ENCODE measurements at regions not wholly inside any gene's neighbourhood (a gene's known extent, or its start where the extent isn't known, plus 50 kb on each side); places are given as distances from the start of the nearest gene placed in this dataset.

- DNase-seq = no peak
Observed at GRCh38 chr16:64892835-64893785, 228.8 kb downstream of the CDH11 start.

GRCh38 chr16:64889446-64889845, 232.4 kb downstream of the CDH11 start:
- DNase-seq = no peak

DNA sequence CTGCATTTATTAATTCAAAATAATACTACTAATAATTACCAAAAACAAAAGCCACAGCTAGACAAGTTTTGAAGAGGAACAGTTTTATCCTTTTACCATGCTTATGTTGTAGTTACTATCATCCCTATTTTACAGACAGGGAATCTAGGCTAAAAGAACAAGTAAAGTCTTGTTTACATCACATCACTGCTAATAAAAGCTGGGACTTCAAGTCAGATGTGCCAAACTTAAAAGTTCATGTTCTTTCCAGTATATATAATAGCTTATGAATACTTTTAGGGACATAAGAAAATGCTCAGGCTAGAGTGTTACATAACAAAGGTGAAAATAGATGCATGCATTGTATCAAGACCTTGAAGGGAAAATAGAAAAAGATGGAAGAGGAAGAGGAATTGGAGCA, 234.2 kb downstream of the CDH11 start:
- DNase-seq = no peak

DNA sequence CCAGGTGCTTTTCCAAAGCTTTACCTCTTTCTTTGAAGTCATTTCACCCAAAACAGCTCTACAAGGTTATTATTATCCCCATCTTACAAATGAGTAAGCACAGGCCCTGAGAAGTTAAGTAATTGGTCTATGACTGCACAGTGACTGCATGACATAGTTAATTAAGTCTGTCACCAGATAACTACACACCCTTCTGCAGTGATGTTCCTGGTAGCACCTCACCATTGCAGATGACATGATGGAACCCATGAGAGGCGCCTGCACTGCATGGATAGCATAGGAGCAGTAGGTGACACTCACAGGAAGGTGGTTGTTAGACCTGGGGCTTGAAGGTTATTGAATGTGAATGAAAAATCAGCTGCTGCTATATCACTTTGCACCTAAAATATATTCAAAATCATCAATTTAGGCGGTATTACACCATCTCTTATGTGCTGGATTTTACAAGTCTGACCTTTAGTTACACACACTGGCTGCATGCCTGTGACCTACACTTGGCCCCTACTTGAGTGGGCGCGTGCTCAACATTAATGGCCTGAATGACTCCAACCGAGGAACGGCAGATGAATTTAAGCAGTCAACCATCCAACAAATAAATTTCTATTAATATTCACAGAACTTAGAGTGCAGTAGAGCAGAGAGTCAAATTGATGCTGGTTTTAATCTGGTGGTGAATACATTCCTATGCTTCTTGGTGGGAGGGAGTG, 239.6 kb downstream of the CDH11 start:
- DNase-seq = no peak

DNA sequence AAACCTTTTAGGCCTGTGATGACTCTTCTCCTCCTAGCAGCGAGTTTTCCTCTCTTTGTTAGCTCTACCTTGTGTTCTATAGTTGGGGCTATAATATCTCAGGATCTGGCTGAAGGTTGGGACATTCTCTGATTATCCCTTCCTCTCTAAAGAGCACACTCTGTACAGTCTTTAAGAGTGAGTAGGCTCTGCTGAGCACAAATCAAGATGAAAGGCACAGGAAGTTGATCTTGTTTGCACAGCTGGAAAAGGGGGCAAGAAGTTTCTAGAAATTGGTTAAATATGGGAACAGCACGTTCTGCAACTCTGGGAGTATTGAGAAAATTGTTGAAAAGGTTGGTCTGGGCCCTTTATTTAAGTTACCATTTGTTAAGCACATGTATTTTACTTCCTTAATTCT, 240.9 kb downstream of the CDH11 start:
- no peak for DNase-seq

DNA sequence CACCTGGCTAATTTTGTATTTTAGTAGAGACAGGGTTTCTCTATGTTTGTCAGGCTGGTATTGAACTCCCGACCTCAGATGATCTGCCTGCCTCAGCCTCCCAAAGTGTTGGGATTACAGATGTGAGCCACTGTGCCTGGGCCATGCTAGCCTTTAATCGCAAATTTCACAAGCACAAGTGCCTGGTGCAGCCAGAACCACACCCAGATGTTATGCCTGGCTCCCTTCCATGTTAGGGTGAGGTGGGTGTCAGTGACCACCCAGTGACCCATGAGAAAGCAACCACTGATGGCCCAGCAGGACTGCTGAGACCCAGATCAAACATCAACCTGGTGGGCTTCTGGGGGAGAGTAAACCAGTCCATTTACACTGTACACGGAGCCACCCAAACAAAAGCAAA, 241.9 kb downstream of the CDH11 start:
- no peak for DNase-seq

DNA sequence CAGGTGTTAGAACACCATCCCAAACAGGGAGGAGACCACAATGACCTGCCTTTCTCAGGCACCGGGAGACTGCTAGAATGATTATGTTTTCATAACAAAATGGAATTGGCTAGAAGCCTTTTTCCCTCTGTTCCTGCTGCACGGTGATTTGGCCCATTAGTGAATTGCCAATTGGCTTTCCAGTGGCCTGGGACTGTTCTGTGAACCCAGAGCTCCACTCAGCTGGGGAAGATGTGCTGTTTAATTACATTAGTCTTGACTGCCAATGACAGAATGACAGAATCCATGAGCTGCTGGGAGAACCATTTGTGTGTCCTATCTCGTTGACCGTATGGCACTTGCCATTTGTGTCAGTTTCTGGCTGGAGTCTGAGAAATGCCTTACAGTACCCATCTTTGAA, 242.9 kb downstream of the CDH11 start:
- DNase-seq = no peak

GRCh38 chr16:64872101-64872500, 249.8 kb downstream of the CDH11 start:
- no peak for DNase-seq

DNA sequence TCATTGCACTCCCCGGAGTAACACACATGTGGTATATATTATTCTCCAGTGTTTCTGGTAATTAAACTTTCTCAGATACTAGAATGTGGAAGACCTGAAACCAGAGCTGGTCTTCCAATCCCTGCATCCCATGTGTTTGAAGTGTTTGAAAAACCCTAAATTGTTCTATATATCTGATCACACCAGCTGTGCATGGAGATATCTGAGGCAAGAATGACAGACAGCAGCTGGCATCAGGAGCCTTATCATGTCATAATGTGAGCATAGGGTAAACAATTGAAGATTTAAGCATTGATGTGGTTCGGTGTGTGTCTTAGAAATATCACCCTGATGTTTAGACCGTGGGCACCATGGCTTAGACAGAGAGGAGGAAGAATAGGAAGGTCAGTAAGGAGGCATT, 251.0 kb downstream of the CDH11 start:
- no peak for DNase-seq

DNA sequence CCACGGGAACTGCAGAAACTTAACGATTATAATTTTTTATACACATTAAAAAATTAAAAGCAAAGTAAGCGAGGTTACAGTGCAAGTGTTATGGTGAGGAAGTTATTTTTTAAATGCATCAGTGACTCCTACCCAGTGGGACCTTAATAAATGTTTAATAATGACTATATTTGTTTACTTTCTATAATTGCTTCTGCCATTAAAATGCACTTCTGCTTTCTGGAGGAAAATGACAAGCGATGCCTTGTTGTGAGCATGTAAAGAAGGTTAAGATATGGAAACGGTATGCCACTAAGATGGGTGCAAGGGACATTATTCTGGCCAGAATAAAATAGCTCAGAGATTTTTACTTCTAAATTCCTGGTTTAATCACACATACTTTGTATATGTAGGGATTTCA, 252.1 kb downstream of the CDH11 start:
- DNase-seq = no peak

GRCh38 chr16:64866021-64866420, 255.8 kb downstream of the CDH11 start:
- DNase-seq = no peak

DNA sequence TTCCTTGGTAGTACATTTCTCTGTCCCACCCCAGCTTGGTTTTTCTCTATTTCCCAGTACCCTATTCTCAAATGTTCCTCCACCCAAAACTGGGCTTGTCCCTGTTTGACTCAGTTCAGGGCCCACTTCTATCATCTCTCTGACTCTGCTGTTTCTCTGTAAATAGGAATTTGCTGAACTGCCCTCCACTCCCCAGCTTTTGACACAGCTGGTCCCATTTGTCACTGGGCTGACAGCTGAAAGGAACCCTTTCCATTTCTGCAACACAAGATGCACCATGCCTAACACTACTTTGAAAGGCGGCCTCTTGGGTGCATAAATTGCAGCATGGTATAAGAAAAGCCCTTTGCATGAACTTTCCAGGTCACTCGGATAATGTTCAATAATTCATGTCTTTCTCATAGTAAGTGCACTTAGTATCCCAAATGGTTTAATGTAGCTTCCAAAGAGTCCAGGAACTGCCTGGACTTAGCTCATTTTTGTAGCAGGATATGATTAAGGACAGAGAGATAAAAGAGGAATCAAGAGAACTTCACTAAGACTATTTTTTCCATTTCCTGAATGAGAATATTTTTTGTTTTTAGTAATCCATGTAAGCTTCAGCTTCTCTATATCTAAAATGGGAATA, 256.7 kb downstream of the CDH11 start:
- no peak for DNase-seq

- no peak for DNase-seq
Observed at GRCh38 chr16:64864232-64864809, 257.5 kb downstream of the CDH11 start.

DNA sequence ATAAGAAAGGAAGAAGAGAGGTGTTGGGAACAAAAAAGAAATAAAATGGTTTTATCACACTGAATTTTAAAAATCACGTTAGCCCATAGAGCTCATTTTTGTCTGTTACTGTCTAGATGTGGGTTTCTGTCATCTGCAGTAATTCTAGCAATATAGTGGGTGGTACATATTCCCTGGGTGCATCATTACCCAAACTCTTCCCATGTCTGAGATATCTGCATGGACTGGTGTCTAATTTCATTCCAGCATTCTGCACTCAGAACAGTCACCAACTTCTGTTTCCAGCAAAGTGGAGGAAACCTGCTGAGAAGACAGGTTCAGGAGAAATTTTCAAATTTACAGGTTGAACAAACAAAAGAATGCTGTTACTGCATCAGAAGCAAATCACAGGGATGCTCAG, 263.8 kb downstream of the CDH11 start:
- DNase-seq = no peak

DNA sequence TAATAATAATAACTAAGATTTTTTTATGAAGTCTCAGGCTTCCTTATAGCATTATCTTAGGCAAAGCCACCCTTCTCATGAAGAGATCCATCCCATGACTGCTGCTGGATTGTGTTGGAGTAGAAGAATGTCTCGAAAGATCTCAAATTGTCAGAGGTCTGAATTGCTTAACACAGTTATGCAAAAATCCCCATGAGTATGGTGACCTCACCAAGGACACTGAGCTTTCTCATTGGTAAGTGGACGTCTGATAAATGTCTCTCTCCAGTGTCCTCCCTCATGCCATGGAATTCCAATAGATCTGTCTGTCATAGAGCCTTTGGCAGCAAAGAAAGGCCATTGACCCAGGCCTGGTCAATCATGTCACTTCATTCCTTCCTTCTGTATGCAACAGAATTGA, 264.5 kb downstream of the CDH11 start:
- no peak for DNase-seq

DNA sequence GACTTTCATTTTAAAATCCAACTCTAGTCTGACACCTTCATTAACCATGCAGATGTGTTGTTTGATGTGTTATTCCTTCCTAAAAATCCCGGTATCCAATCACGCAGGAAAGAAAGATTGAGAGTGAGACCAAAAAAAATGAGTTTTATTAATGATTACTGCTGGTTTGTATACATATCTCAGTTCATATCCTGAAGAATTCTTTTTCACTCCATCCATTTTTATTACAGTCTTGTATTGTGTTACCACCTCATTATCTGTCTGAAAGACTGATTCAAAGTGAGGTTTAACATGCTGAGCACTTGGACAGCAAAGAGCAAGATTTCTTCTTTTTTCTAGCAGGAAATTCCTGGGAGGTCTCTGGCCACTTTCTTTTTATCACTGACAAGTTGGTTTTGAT, 268.3 kb downstream of the CDH11 start:
- DNase-seq = no peak

GRCh38 chr16:64846966-64847365, 274.9 kb downstream of the CDH11 start:
- no peak for DNase-seq

- DNase-seq = no peak
Observed at GRCh38 chr16:64845071-64845470, 276.8 kb downstream of the CDH11 start.

- no peak for DNase-seq
Observed at GRCh38 chr16:64841482-64841881, 280.4 kb downstream of the CDH11 start.

GRCh38 chr16:64841071-64841470, 280.8 kb downstream of the CDH11 start:
- no peak for DNase-seq

GRCh38 chr16:64830653-64831052, 291.2 kb downstream of the CDH11 start:
- no peak for DNase-seq

DNA sequence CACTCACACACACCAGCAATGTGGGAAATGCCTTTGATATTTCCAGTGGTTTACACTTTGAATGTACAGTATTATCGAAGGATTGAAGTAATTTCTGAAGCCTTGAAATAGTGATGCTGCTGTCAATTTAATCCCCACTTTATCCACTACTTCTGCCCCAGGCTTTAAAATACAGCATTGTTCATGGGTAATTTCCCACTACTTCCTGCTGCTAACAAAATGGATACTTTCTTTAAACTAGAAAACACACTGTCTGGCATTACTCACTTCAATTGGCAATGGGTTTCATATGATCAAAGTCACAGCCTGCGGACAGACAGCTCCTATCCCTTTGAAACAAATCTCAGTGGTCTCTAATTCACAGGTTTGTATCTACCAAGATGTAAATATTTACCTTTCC, 292.2 kb downstream of the CDH11 start:
- DNase-seq = no peak

- DNase-seq = no peak
Observed at GRCh38 chr16:64826374-64826773, 295.5 kb downstream of the CDH11 start.
